ENCODE measurements at regions not wholly inside any gene's neighbourhood (a gene's known extent, or its start where the extent isn't known, plus 50 kb on each side); places are given as distances from the start of the nearest gene placed in this dataset.
A peak's percentile ranks its signal among the peaks of the same experiment; 100 is the strongest.

DNA sequence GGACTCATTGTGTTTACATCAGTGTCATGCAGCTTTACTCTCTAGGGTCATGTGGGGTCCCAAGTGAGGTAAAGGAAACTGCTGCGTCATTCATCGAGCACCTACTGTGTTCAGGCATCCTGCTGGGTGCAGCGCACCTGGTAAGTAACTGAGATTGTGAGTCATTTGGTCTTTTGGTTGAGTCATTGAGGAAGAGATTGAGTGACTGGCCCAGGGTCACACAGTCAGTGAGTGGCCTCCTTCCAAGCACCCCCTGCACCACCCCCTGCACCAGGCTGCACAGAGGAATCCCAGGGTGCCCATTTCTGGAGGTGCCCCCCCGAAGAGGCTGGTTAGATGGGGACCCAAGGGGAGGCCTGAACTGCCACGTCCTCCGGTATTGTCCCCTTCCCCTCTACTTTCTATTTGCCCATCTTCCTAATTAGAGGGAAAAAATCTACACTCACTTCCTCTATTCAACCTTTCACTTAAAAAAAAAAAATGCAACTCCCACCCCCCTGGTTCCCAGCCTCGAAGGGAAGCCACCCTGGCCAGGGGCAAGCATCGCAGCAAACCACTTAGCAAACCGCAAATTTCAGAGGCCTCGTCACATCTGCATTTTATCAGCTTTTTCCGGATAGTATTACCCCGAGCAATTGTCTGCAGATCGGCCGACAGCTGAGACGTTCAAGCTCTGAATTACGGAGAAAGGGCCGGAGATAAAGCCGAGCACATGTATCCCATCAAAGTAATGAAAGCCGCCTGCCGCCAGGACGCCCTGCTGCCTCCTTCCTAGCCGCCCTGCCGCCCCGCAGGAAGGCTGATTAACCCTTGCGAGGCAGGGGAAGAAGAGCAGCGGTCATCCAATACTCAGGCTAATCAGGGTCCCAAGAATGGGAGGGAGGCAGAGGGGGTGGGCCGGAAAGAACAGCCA, 96.3 kb upstream of the MSX1 start:
- no peaks in the 10 kb centered on the region for H3K27me3 ChIP-seq (ENCODE audit: control insufficient read depth in 2 of 2, insufficient read depth in 2 of 2, low read length in 2 of 2)
- no peaks in the 10 kb centered on the region for H3K4me1 ChIP-seq (ENCODE audit: control insufficient read depth, extremely low read depth, insufficient read depth, low read length)
- H3K4me2 ChIP-seq (ENCODE audit: insufficient read depth, low read length): no peak overlapping the region
- CTCF ChIA-PET: interaction anchor here (1.2 to 1.3 kb wide), 2 partner anchors 13 to 94 kb away, joined by 3 to 4 read pairs; no protein-coding TSS in a partner anchor
- TF ChIP-seq EZH2 (IDR thresholded peaks at IDR 0.05; ENCODE audit: borderline replicate concordance, low read depth, low read length, severe bottlenecking) (no peak), FOS (IDR thresholded peaks at IDR 0.05; ENCODE audit: borderline replicate concordance, insufficient read depth, low read length) (peak; percentile 6)
- no peak overlapping the region for H3K4me3 ChIP-seq (replicated peaks in 1 of 3; ENCODE audit: insufficient read depth in 1 of 3, low read depth in 1 of 3, low read length in 3 of 3)
- no peak overlapping the region for H3K9ac ChIP-seq (replicated peaks; ENCODE audit: extremely low read depth, insufficient read depth, low read length)
- no peak overlapping the region for H2AFZ ChIP-seq (ENCODE audit: low read depth, low read length)
- intact Hi-C loops (cut with micrococcal nuclease): loop anchor here (5.0 kb wide), 1 partner anchor 276 kb away; no protein-coding TSS in a partner anchor
- no peaks in the 10 kb centered on the region for H3K9me3 ChIP-seq (replicated peaks; ENCODE audit: control insufficient read depth, insufficient read depth, low read length)
- no peaks in the 10 kb centered on the region for H3K79me2 ChIP-seq (ENCODE audit: control insufficient read depth, insufficient read depth, low read length)
- H3K9me1 ChIP-seq (replicated peaks; ENCODE audit: control insufficient read depth, extremely low read depth, insufficient read depth, low read length): no peaks in the 10 kb centered on the region
- FAIRE-seq (no peak), DNase-seq (ENCODE audit: low read depth, low spot score) (no peak)
- POLR2A ChIA-PET: no interaction called here
- BruUV-seq (replicated peaks): no TSS peak
- no peaks in the 10 kb centered on the region for H3K36me3 ChIP-seq (ENCODE audit: control insufficient read depth in 2 of 2, extremely low read depth in 1 of 2, insufficient read depth in 2 of 2, low read length in 2 of 2)
- dilution Hi-C loops (cut with MboI; ENCODE audit: extremely low pct_ligation_motif_present, low sequenced_read_pairs): no loop called here
- H3K27ac ChIP-seq (ENCODE audit: insufficient read depth, low read depth, low read length): no peak overlapping the region
- no peaks in the 10 kb centered on the region for H4K20me1 ChIP-seq (replicated peaks; ENCODE audit: control insufficient read depth, extremely low read depth, insufficient read depth, low read length)

DNA sequence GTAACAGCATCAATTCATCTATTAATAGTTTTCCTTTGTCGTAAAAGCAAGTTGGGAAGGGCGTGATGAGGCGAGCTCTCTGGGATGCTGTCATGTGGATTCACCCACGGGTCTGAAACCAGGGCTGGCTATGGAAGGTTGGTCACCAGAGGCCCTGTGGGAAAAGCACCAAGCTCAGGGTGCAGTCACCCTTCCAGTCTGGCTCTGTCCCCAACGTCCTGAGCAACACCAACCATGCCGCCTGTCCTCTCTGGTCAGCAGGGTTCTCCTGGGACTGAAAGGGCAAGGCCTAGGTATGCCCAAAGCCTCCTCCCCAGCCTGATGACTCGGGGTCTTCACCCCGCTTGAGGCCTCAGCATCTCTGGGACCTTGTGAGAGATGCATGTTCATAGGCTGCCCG, 97.2 kb upstream of the MSX1 start:
- Histone ChIP-seq H3K9me1 (replicated peaks; ENCODE audit: control insufficient read depth, extremely low read depth, insufficient read depth, low read length) (no peaks in the 10 kb centered on the region), H3K9ac (replicated peaks; ENCODE audit: extremely low read depth, insufficient read depth, low read length) (no peak overlapping the region), H3K79me2 (ENCODE audit: control insufficient read depth, insufficient read depth, low read length) (no peaks in the 10 kb centered on the region), H3K36me3 (ENCODE audit: control insufficient read depth in 2 of 2, extremely low read depth in 1 of 2, insufficient read depth in 2 of 2, low read length in 2 of 2) (no peaks in the 10 kb centered on the region), H3K27me3 (ENCODE audit: control insufficient read depth in 2 of 2, insufficient read depth in 2 of 2, low read length in 2 of 2) (no peaks in the 10 kb centered on the region), H3K9me3 (replicated peaks; ENCODE audit: control insufficient read depth, insufficient read depth, low read length) (no peaks in the 10 kb centered on the region), H4K20me1 (replicated peaks; ENCODE audit: control insufficient read depth, extremely low read depth, insufficient read depth, low read length) (no peaks in the 10 kb centered on the region), H2AFZ (ENCODE audit: low read depth, low read length) (no peak overlapping the region), H3K4me1 (ENCODE audit: control insufficient read depth, extremely low read depth, insufficient read depth, low read length) (no peaks in the 10 kb centered on the region), H3K4me2 (ENCODE audit: insufficient read depth, low read length) (no peak overlapping the region), H3K27ac (ENCODE audit: insufficient read depth, low read depth, low read length) (no peak overlapping the region), H3K4me3 (replicated peaks in 1 of 3; ENCODE audit: insufficient read depth in 1 of 3, low read depth in 1 of 3, low read length in 3 of 3) (no peak overlapping the region)
- intact Hi-C loops (cut with micrococcal nuclease): loop anchor here (5.0 kb wide), 1 partner anchor 275 kb away; no protein-coding TSS in a partner anchor
- POLR2A ChIA-PET: no interaction called here
- CTCF ChIA-PET: no interaction called here
- TF ChIP-seq, protein P1, sequence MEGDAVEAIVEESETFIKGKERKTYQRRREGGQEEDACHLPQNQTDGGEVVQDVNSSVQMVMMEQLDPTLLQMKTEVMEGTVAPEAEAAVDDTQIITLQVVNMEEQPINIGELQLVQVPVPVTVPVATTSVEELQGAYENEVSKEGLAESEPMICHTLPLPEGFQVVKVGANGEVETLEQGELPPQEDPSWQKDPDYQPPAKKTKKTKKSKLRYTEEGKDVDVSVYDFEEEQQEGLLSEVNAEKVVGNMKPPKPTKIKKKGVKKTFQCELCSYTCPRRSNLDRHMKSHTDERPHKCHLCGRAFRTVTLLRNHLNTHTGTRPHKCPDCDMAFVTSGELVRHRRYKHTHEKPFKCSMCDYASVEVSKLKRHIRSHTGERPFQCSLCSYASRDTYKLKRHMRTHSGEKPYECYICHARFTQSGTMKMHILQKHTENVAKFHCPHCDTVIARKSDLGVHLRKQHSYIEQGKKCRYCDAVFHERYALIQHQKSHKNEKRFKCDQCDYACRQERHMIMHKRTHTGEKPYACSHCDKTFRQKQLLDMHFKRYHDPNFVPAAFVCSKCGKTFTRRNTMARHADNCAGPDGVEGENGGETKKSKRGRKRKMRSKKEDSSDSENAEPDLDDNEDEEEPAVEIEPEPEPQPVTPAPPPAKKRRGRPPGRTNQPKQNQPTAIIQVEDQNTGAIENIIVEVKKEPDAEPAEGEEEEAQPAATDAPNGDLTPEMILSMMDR (IDR thresholded peaks at IDR 0.05; ENCODE audit: extremely low read depth in 1 of 2, insufficient read depth in 1 of 2, low read depth in 1 of 2, low read length in 2 of 2): no peak
- no peak for TF ChIP-seq FOS (IDR thresholded peaks at IDR 0.05; ENCODE audit: borderline replicate concordance, insufficient read depth, low read length)
- TF ChIP-seq MYC (IDR thresholded peaks at IDR 0.05; ENCODE audit: low read depth, low read length): no peak
- TF ChIP-seq, protein P2, sequence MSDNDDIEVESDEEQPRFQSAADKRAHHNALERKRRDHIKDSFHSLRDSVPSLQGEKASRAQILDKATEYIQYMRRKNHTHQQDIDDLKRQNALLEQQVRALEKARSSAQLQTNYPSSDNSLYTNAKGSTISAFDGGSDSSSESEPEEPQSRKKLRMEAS (IDR thresholded peaks at IDR 0.05; ENCODE audit: insufficient read depth, insufficient read length): no peak
- TF ChIP-seq POLR2A (IDR thresholded peaks at IDR 0.05; ENCODE audit: low read depth, low read length): no peak
- TF ChIP-seq JUN (IDR thresholded peaks at IDR 0.05; ENCODE audit: borderline replicate concordance, insufficient read depth, insufficient read length, low read depth): no peak
- no peak for TF ChIP-seq POLR2AphosphoS5 (IDR thresholded peaks at IDR 0.05; ENCODE audit: insufficient read depth, low read depth, low read length)
- TF ChIP-seq EZH2 (IDR thresholded peaks at IDR 0.05; ENCODE audit: borderline replicate concordance, low read depth, low read length, severe bottlenecking): no peak
- no peak for TF ChIP-seq GATA2 (IDR thresholded peaks at IDR 0.05; ENCODE audit: insufficient read depth, insufficient read length, low read depth, low read length)
- FAIRE-seq: no peak
- BruUV-seq (replicated peaks): no TSS peak
- no peak for DNase-seq (ENCODE audit: low read depth, low spot score)
- dilution Hi-C loops (cut with MboI; ENCODE audit: extremely low pct_ligation_motif_present, low sequenced_read_pairs): no loop called here

All from endothelial cell of umbilical vein (primary cell).